Neural progenitor cell (in vitro differentiated cells): ENCODE measurements at regions not wholly inside any gene's neighbourhood (a gene's known extent, or its start where the extent isn't known, plus 50 kb on each side); places are given as distances from the start of the nearest gene placed in this dataset.

Source experiments
- EZH2phosphoT487 ChIP-seq: fragments of 200-600 bp; sonication (generic); IDR thresholded peaks from 2 replicates; pipeline ENCODE4 v1.6.1; 2017; ENCODE audit warnings: antibody characterized with exemption
- TF ChIP-seq, protein P1 (sequence below): fragments of 200-600 bp; sonication (generic); IDR thresholded peaks from 2 replicates; pipeline ENCODE4 v1.5.1; 2017; ENCODE audit warnings: antibody characterized with exemption, mild to moderate bottlenecking

DNA sequence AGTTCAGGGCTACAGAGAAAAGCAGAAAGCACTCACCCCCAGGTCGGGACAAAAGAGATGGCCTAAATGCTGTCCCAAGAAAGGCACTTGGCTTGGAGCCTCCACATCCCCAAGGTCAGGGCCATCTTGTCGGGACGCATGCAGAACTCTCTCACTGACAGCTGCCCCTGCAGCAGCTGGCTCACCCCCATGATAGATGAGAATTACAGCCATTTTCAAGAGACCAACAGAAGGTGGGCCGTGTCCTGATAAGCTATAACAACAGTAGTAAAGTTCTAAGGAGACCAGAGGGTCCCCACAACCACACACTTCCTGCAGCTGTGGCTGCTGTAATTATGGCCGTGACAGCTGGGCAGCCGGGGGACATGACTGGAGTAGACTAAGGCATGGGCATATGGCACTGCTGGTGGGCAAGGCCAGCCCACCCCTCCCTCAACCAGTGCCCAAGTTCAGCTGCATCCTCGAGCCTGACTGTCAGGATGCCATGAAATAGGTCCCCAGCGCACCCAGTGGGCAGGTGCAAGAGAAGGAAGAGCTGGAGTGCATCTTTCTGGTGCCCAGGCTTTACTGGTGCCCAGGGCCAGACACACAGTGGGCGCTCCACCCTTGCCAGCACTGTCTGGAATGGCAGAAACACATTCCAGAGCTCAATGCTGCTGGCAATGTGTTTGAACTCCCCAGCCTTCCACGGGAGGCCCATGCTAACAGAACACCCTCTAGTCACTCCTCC, 436.7 kb upstream of the ZNF507 start:
- TF ChIP-seq, protein P1, sequence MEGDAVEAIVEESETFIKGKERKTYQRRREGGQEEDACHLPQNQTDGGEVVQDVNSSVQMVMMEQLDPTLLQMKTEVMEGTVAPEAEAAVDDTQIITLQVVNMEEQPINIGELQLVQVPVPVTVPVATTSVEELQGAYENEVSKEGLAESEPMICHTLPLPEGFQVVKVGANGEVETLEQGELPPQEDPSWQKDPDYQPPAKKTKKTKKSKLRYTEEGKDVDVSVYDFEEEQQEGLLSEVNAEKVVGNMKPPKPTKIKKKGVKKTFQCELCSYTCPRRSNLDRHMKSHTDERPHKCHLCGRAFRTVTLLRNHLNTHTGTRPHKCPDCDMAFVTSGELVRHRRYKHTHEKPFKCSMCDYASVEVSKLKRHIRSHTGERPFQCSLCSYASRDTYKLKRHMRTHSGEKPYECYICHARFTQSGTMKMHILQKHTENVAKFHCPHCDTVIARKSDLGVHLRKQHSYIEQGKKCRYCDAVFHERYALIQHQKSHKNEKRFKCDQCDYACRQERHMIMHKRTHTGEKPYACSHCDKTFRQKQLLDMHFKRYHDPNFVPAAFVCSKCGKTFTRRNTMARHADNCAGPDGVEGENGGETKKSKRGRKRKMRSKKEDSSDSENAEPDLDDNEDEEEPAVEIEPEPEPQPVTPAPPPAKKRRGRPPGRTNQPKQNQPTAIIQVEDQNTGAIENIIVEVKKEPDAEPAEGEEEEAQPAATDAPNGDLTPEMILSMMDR, result no peak
- no peak for TF ChIP-seq EZH2phosphoT487
